HG02623 (cell line): ENCODE measurements at regions not wholly inside any gene's neighbourhood (a gene's known extent, or its start where the extent isn't known, plus 50 kb on each side); places are given as distances from the start of the nearest gene placed in this dataset.

Source experiments
- ATAC-seq: cut with Tn5 transposase; IDR thresholded peaks from one replicate; pipeline ENCODE4 v1.9.1; 2021; ENCODE audit warnings: moderate library complexity; ENCODE audit not compliant: unreplicated experiment

- no peak for ATAC-seq
These were observed 96.8 kb upstream of the NLGN4X start for GRCh38 chrX:6325437-6325836.

GRCh38 chrX:6313356-6313755, 84.7 kb upstream of the NLGN4X start:
- no peak for ATAC-seq

GRCh38 chrX:6311540-6311939, 82.9 kb upstream of the NLGN4X start:
- peak; percentile 63 for ATAC-seq

GRCh38 chrX:6307156-6307555, 78.5 kb upstream of the NLGN4X start:
- ATAC-seq, result no peak

GRCh38 chrX:6299724-6300123, 71.1 kb upstream of the NLGN4X start:
- no peak for ATAC-seq

GRCh38 chrX:6293716-6294115, 65.0 kb upstream of the NLGN4X start:
- no peak for ATAC-seq

- ATAC-seq, result no peak
These were observed 63.9 kb upstream of the NLGN4X start for GRCh38 chrX:6292599-6292998.

GRCh38 chrX:6291444-6291843, 62.8 kb upstream of the NLGN4X start:
- no peak for ATAC-seq

- ATAC-seq, result no peak
These were observed 55.2 kb upstream of the NLGN4X start for GRCh38 chrX:6283826-6284225.

- no peak for ATAC-seq
These were observed 50.7 kb upstream of the NLGN4X start for GRCh38 chrX:6279277-6279909.
